Heart right ventricle (tissue), 16 donors: ENCODE measurements at regions not wholly inside any gene's neighbourhood (a gene's known extent, or its start where the extent isn't known, plus 50 kb on each side); places are given as distances from the start of the nearest gene placed in this dataset.
A peak's percentile ranks its signal among the peaks of the same experiment; 100 is the strongest.

Experiments
- ATAC-seq, 8 donors: fragments of 200-7000 bp; cut with Tn5 transposase; one replicate each; pipeline ENCODE4 v1.9.1; 2020; ENCODE audit warnings: mild to moderate bottlenecking in 8 of 8, moderate library complexity in 8 of 8, moderate number of reproducible peaks in 1 of 8
- DNase-seq, 2 donors: peaks; one replicate each; pipeline ENCODE4 v3.0.0-alpha.2; 2020
- H3K27ac ChIP-seq, 10 donors: fragments of 200-600 bp; sonication (generic) in 2 of 10; one replicate each; pipeline versions ENCODE4 v1.5.0 to v1.8.0; 2020 to 2022; ENCODE audit warnings: mild to moderate bottlenecking in 3 of 10
- H3K27me3 ChIP-seq, 7 donors: fragments of 200-600 bp; one replicate each; pipeline ENCODE4 v1.8.0; 2021 to 2022; ENCODE audit warnings: mild to moderate bottlenecking in 2 of 7
- H3K36me3 ChIP-seq, 9 donors: fragments of 200-600 bp; sonication (generic) in 1 of 9; one replicate each; pipeline versions ENCODE4 v1.5.0 to v1.8.0; 2020 to 2022; ENCODE audit warnings: mild to moderate bottlenecking in 2 of 9
- H3K4me1 ChIP-seq, 9 donors: fragments of 200-600 bp; sonication (generic) in 1 of 9; one replicate each; pipeline versions ENCODE4 v1.5.0 to v1.8.0; 2020 to 2022; ENCODE audit warnings: mild to moderate bottlenecking in 4 of 9
- H3K4me3 ChIP-seq, 10 donors: fragments of 200-600 bp; sonication (generic) in 2 of 10; one replicate each; pipeline versions ENCODE4 v1.5.0 to v1.8.0; 2020 to 2022; ENCODE audit warnings: mild to moderate bottlenecking in 7 of 10, moderate library complexity in 2 of 10
- H3K9me3 ChIP-seq, 11 donors: fragments of 200-600 bp in 10 of 11; sonication (generic) in 2 of 11; one replicate each; pipeline versions ENCODE4 v1.5.0 to v1.8.0; 2013 to 2022; ENCODE audit warnings: mild to moderate bottlenecking in 2 of 11, control low read depth in 1 of 11, moderate library complexity in 1 of 11
- CTCF ChIP-seq, 9 donors: fragments of 200-600 bp; sonication (generic) in 2 of 9; IDR thresholded peaks; one replicate each; pipeline versions ENCODE4 v1.5.0 to v1.8.0; 2021 to 2022; ENCODE audit warnings: antibody characterized with exemption in 9 of 9, mild to moderate bottlenecking in 5 of 9, moderate library complexity in 1 of 9
- whole genome bisulfite sequencing, 2 donors: extraction: QIAGEN DNeasy Blood & Tissue Kit; methylation state at CpG; one replicate each; pipeline ENCODE4 v1.1.7; 2013; ENCODE audit warnings: inconsistent platforms in 1 of 2; 5-methylcytosine and 5-hydroxymethylcytosine counted together
- intact Hi-C, 10 donors: fragments of 100-400 bp; cut with DNase I; formaldehyde crosslinking; loops; one replicate each; pipeline versions ENCODE4 v1.11.1 to v1.14.2; 2022
- donor health status: Arrhythmogenic right ventricular cardiomyopathy.
- donor health status: ischemic (EF 13 %, LVEDD 7.1; RV severe dilation, severe dysfunction).
- donor health status: healthy with polysubstance abuse.
- donor health status: DM: no; HTN: yes; CAD: no.
- donor health status: DM: no; HTN: no; CAD: no.
- donor health status: ischemic (EF 25% LVEDD 6.9; RV normal size, moderate dysfunction).
- donor health status: ischemic (EF 25% LVEDD 5.7; RV mildly dilated, moderate dysfunction).
- donor health status: healthy.
- donor health status: DM: yes; HTN: yes; CAD: no.
- donor health status: Ischemic cardiomyopathy.
- donor health status: ischemic (EF 35%, LVEDD 5.7; RV mildly dilated, moderate dysfunction).
- donor health status: nonischemic (EF 11% LVEDD 7.7; RV severe dilation, severe dysfunction).
- donor health status: DM: yes; HTN: yes; CAD: no.
- donor health status: PGD.
- donor health status: ischemic (EF 29% LVEDD 5.4; RV normal size, mild dysfunction).
- donor health status: nonischemic (EF 23%, LVEDD 6.1; RV moderate dilation, normal function).

GRCh38 chr16:63289834-63290460, 1253.7 kb upstream of the CDH8 start:
- ATAC-seq, result peak in 6 of 8 donors; percentile 67 to 90 (median 88)
- no peaks in the 10 kb centered on the region for H3K27me3 ChIP-seq
- H3K27ac ChIP-seq, result no peak overlapping the region
- no peaks in the 10 kb centered on the region for H3K36me3 ChIP-seq
- H3K4me1 ChIP-seq, result peaks cover 0 to 21% (median 0%) of the 10 kb centered on the region in 9 donors
- peak; percentile 38 to 77 (median 69) for TF ChIP-seq CTCF (IDR thresholded peaks at IDR 0.05)
- WGBS, 2 donors, result 45 to 48% methylated on average over 16 of the region's 16 CpGs
- intact Hi-C loops, result loop anchor here in 1 of 10 donors (10.0 kb wide), 1 partner anchor 1065 kb away; no protein-coding TSS in a partner anchor
- no peak overlapping the region for H3K4me3 ChIP-seq
- H3K9me3 ChIP-seq, result no peaks in the 10 kb centered on the region
- peak in 1 of 2 donors; percentile 22 for DNase-seq

- Histone ChIP-seq H3K27ac (no peak overlapping the region), H3K4me3 (no peak overlapping the region), H3K27me3 (no peaks in the 10 kb centered on the region), H3K4me1 (peaks cover 0 to 21% (median 0%) of the 10 kb centered on the region in 9 donors), H3K9me3 (no peaks in the 10 kb centered on the region), H3K36me3 (no peaks in the 10 kb centered on the region)
- WGBS, 2 donors, result 36 to 51% methylated on average over 2 of the region's 2 CpGs
- ATAC-seq (no peak), DNase-seq (no peak)
- intact Hi-C loops, result loop anchor here in 1 of 10 donors (10.0 kb wide), 1 partner anchor 1063 kb away; no protein-coding TSS in a partner anchor
- TF ChIP-seq CTCF (IDR thresholded peaks at IDR 0.05), result no peak
These were observed 1251.2 kb upstream of the CDH8 start for GRCh38 chr16:63287401-63287800.

- Histone ChIP-seq H3K9me3 (no peaks in the 10 kb centered on the region), H3K36me3 (no peaks in the 10 kb centered on the region), H3K4me3 (no peak overlapping the region), H3K4me1 (peaks cover 0 to 11% (median 0%) of the 10 kb centered on the region in 9 donors), H3K27me3 (no peaks in the 10 kb centered on the region), H3K27ac (no peak overlapping the region)
- WGBS, 2 donors, result 53 to 75% methylated on average over 1 of the region's 1 CpG
- ATAC-seq (no peak), DNase-seq (no peak)
- TF ChIP-seq CTCF (IDR thresholded peaks at IDR 0.05), result no peak
- intact Hi-C loops, result loop anchor here in 1 of 10 donors (10.0 kb wide), 1 partner anchor 1059 kb away; no protein-coding TSS in a partner anchor
These were observed 1247.5 kb upstream of the CDH8 start for GRCh38 chr16:63283721-63284120.

- peaks cover 0 to 3% (median 0%) of the 10 kb centered on the region in 11 donors for H3K9me3 ChIP-seq
- H3K27ac ChIP-seq, result no peak overlapping the region
- ATAC-seq (no peak), DNase-seq (no peak)
- no peaks in the 10 kb centered on the region for H3K4me1 ChIP-seq
- WGBS, 2 donors, result 68 to 78% methylated on average over 5 of the region's 5 CpGs
- TF ChIP-seq CTCF (IDR thresholded peaks at IDR 0.05), result no peak
- no peaks in the 10 kb centered on the region for H3K36me3 ChIP-seq
- intact Hi-C loops, result no loop called here
- H3K27me3 ChIP-seq, result no peaks in the 10 kb centered on the region
- no peak overlapping the region for H3K4me3 ChIP-seq
These were observed 1208.4 kb upstream of the CDH8 start for GRCh38 chr16:63244631-63245030.
